ENCODE measurements at regions not wholly inside any gene's neighbourhood (a gene's known extent, or its start where the extent isn't known, plus 50 kb on each side); places are given as distances from the start of the nearest gene placed in this dataset.
"Not testable (repeated sequence)": the region's sequence is repeated elsewhere in the genome, so short reads cannot be mapped to it uniquely, and the experiment has no call there.

DNA sequence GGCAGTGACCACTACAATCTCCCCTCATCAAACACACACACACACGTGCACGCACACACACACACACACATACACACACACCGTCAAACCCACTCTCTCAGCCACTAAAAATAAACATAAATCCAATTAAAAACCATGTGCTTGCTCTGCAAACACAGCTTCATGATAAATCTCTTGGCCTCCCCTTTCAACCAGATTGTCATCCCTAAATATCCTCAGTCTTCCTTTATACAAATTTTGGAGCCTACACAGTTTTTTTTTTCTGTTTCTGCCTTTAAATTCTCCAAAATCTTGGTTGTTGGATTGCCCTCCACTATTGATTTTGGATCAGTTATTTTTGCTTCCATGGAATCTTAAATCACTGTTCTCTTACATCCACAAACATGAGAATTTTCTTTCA lies 245.6 kb downstream of the SATB1 start:
- Mint-ChIP-seq H3K36me3 (peaks cover 0 to 2% (median 0%) of the 10 kb centered on the region in 3 donors), H3K4me1 (no peaks in the 10 kb centered on the region), H3K27ac (peak overlapping the region in 1 of 8 donors; percentile 67), H3K4me3 (no peak overlapping the region), H3K9me3 (peaks cover 0 to 3% (median 0%) of the 10 kb centered on the region in 5 donors), H3K27me3 (peaks cover 4 to 5% of the 10 kb centered on the region in 2 donors)
- no peaks in the 10 kb centered on the region for H3K36me3 ChIP-seq (ENCODE audit: insufficient read depth, low read length)
- POLR2A ChIA-PET: no interaction called here
- H3K4me1 ChIP-seq (ENCODE audit: insufficient read depth, low read length): no peaks in the 10 kb centered on the region
- H3K4me3 ChIP-seq (ENCODE audit: low read length): no peak overlapping the region
- CTCF ChIA-PET: no interaction called here
- DNase-seq: no peak
- H3K27me3 ChIP-seq (ENCODE audit: insufficient read depth, low read length, poor library complexity, severe bottlenecking): no peaks in the 10 kb centered on the region
- no peaks in the 10 kb centered on the region for H3K9me3 ChIP-seq (ENCODE audit: low read length)
- no peak overlapping the region for H3K27ac ChIP-seq (ENCODE audit: low read depth, low read length)

GRCh38 chr3:18177271-18177670 lies 247.9 kb downstream of the SATB1 start:
- no peak overlapping the region for H3K27ac Mint-ChIP-seq
- no peaks in the 10 kb centered on the region for H3K27me3 ChIP-seq (ENCODE audit: insufficient read depth, low read length, poor library complexity, severe bottlenecking)
- no peaks in the 10 kb centered on the region for H3K36me3 ChIP-seq (ENCODE audit: insufficient read depth, low read length)
- H3K4me1 ChIP-seq (ENCODE audit: insufficient read depth, low read length): no peaks in the 10 kb centered on the region
- ChIA-PET POLR2A (no interaction called here), CTCF (no interaction called here)
- no peaks in the 10 kb centered on the region for H3K9me3 ChIP-seq (ENCODE audit: low read length)
- no peak overlapping the region for H3K27ac ChIP-seq (ENCODE audit: low read depth, low read length)
- no peaks in the 10 kb centered on the region for H3K4me1 Mint-ChIP-seq
- DNase-seq: no peak
- H3K4me3 ChIP-seq (ENCODE audit: low read length): no peak overlapping the region
- peaks cover 0 to 5% (median 0%) of the 10 kb centered on the region in 3 donors for H3K36me3 Mint-ChIP-seq
- peaks cover 1 to 3% of the 10 kb centered on the region in 2 donors for H3K27me3 Mint-ChIP-seq
- H3K4me3 Mint-ChIP-seq: no peak overlapping the region
- H3K9me3 Mint-ChIP-seq: no peaks in the 10 kb centered on the region

- not testable (repeated sequence) for H3K36me3 Mint-ChIP-seq
These were observed 251.2 kb downstream of the SATB1 start for GRCh38 chr3:18173891-18174290.

DNA sequence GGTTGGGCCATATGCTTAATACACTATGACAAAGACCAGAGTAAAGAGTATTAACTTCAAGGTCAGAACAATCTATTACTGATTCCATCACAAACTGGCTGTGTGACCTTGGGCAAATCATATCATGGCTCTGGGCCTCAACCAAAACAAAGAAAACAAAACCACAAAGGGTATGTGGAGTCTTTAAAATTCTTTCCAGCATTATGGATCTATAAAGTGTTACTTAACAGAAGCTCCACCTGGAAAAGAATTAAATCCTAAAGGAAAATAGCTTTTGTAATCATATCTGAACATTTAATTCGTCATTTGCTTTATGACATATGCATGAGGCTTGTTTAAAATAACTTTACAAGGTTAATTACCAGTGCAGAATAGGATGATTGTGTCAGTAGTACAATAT lies 265.5 kb downstream of the SATB1 start:
- Mint-ChIP-seq H3K36me3 (no peaks in the 10 kb centered on the region), H3K27me3 (peaks cover 4 to 7% of the 10 kb centered on the region in 2 donors), H3K4me3 (no peak overlapping the region), H3K9me3 (no peaks in the 10 kb centered on the region), H3K4me1 (no peaks in the 10 kb centered on the region), H3K27ac (no peak overlapping the region)
- no peaks in the 10 kb centered on the region for H3K9me3 ChIP-seq (ENCODE audit: low read length)
- CTCF ChIA-PET: no interaction called here
- no peaks in the 10 kb centered on the region for H3K27me3 ChIP-seq (ENCODE audit: insufficient read depth, low read length, poor library complexity, severe bottlenecking)
- DNase-seq: no peak
- no peak overlapping the region for H3K4me3 ChIP-seq (ENCODE audit: low read length)
- POLR2A ChIA-PET: no interaction called here
- no peak overlapping the region for H3K27ac ChIP-seq (ENCODE audit: low read depth, low read length)
- H3K4me1 ChIP-seq (ENCODE audit: insufficient read depth, low read length): no peaks in the 10 kb centered on the region
- H3K36me3 ChIP-seq (ENCODE audit: insufficient read depth, low read length): no peaks in the 10 kb centered on the region

More at GRCh38 chr3:18173891-18174290, 251.2 kb downstream of the SATB1 start:
- H3K9me3 ChIP-seq (ENCODE audit: low read length); POLR2A ChIA-PET; H3K36me3 ChIP-seq (ENCODE audit: insufficient read depth, low read length); H3K4me1 ChIP-seq (ENCODE audit: insufficient read depth, low read length); H3K27me3 ChIP-seq (ENCODE audit: insufficient read depth, low read length, poor library complexity, severe bottlenecking); CTCF ChIA-PET; H3K27ac Mint-ChIP-seq; H3K4me3 Mint-ChIP-seq; H3K4me3 ChIP-seq (ENCODE audit: low read length); H3K9me3 Mint-ChIP-seq; DNase-seq; H3K27me3 Mint-ChIP-seq; H3K27ac ChIP-seq (ENCODE audit: low read depth, low read length); H3K4me1 Mint-ChIP-seq: not testable (repeated sequence)

DNA sequence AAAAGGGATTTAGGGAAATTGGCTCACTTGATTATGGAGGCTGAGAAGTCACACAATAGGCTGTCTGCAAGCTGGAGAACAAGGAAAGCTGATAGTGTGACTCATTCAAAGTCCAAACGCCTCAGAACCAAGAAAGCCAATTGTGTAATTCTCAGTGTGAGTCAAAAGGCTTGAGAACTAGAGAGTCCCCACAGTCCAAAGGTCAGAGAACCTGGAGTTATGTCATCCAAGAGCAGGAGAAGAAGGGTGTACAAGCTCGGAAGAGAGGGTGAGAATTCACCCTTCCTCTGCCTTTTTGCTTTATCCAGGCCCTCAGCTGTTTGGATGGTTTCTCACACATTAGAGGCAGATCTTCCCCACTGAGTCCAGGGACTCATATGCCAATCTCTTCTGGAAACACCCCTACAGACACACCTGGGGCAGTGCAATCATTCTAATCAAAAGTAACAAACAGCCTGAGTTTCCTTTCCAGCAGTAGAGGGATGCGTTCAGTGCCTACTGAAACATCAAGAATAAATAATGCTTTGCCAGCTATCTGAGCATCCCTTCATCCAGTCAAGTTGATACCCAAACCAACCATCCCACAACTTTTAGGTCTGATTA lies 271.5 kb downstream of the SATB1 start:
- ChIA-PET POLR2A (no interaction called here), CTCF (no interaction called here)
- H3K36me3 ChIP-seq (ENCODE audit: insufficient read depth, low read length): no peaks in the 10 kb centered on the region
- no peaks in the 10 kb centered on the region for H3K9me3 ChIP-seq (ENCODE audit: low read length)
- no peak overlapping the region for H3K27ac ChIP-seq (ENCODE audit: low read depth, low read length)
- DNase-seq: no peak
- peaks cover 3 to 5% of the 10 kb centered on the region in 2 donors for H3K27me3 Mint-ChIP-seq
- no peak overlapping the region for H3K4me3 Mint-ChIP-seq
- H3K9me3 Mint-ChIP-seq: no peaks in the 10 kb centered on the region
- H3K4me1 ChIP-seq (ENCODE audit: insufficient read depth, low read length): no peaks in the 10 kb centered on the region
- H3K4me3 ChIP-seq (ENCODE audit: low read length): no peak overlapping the region
- no peaks in the 10 kb centered on the region for H3K4me1 Mint-ChIP-seq
- H3K27ac Mint-ChIP-seq: no peak overlapping the region
- no peaks in the 10 kb centered on the region for H3K36me3 Mint-ChIP-seq
- no peaks in the 10 kb centered on the region for H3K27me3 ChIP-seq (ENCODE audit: insufficient read depth, low read length, poor library complexity, severe bottlenecking)

- Mint-ChIP-seq H3K36me3 (no peaks in the 10 kb centered on the region), H3K4me3 (no peak overlapping the region), H3K27me3 (peaks cover 6 to 11% of the 10 kb centered on the region in 2 donors), H3K27ac (no peak overlapping the region), H3K4me1 (no peaks in the 10 kb centered on the region), H3K9me3 (no peaks in the 10 kb centered on the region)
- no peaks in the 10 kb centered on the region for H3K36me3 ChIP-seq (ENCODE audit: insufficient read depth, low read length)
- no peak for DNase-seq
- no peaks in the 10 kb centered on the region for H3K9me3 ChIP-seq (ENCODE audit: low read length)
- ChIA-PET CTCF (no interaction called here), POLR2A (no interaction called here)
- no peak overlapping the region for H3K27ac ChIP-seq (ENCODE audit: low read depth, low read length)
- no peaks in the 10 kb centered on the region for H3K27me3 ChIP-seq (ENCODE audit: insufficient read depth, low read length, poor library complexity, severe bottlenecking)
- H3K4me3 ChIP-seq (ENCODE audit: low read length): no peak overlapping the region
- no peaks in the 10 kb centered on the region for H3K4me1 ChIP-seq (ENCODE audit: insufficient read depth, low read length)
These were observed 273.9 kb downstream of the SATB1 start for GRCh38 chr3:18151199-18151598.

DNA sequence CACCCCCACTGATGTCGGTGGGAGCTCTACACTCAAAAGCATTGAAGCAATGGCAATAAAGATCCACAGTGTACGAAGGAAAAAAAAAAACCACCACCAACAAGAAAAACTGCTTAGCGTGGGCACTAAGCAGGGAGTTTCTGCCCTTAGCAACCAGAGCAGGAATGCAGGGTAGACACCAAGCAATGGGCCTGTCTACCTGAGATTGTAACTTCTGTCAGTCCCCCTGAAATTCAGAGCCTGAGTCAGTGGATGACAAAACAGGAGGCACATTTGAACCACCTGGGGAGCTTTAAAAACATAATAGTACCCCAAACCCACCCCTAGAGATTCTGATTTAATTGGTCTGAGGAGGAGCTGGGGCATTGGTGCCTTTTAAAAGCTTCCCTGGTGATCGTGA lies 275.2 kb downstream of the SATB1 start:
- peaks cover 6 to 11% of the 10 kb centered on the region in 2 donors for H3K27me3 Mint-ChIP-seq

GRCh38 chr3:18149386-18149785 lies 275.8 kb downstream of the SATB1 start:
- Mint-ChIP-seq H3K4me1 (no peaks in the 10 kb centered on the region), H3K9me3 (no peaks in the 10 kb centered on the region), H3K27ac (no peak overlapping the region), H3K36me3 (no peaks in the 10 kb centered on the region), H3K27me3 (peaks cover 6 to 11% of the 10 kb centered on the region in 2 donors), H3K4me3 (no peak overlapping the region)
- ChIA-PET CTCF (no interaction called here), POLR2A (no interaction called here)
- Histone ChIP-seq H3K27ac (ENCODE audit: low read depth, low read length) (no peak overlapping the region), H3K27me3 (ENCODE audit: insufficient read depth, low read length, poor library complexity, severe bottlenecking) (no peaks in the 10 kb centered on the region), H3K36me3 (ENCODE audit: insufficient read depth, low read length) (no peaks in the 10 kb centered on the region), H3K4me1 (ENCODE audit: insufficient read depth, low read length) (no peaks in the 10 kb centered on the region), H3K9me3 (ENCODE audit: low read length) (no peaks in the 10 kb centered on the region), H3K4me3 (ENCODE audit: low read length) (no peak overlapping the region)
- DNase-seq: no peak

More for the DNA sequence above, 275.2 kb downstream of the SATB1 start:
- Mint-ChIP-seq H3K36me3 (no peaks in the 10 kb centered on the region), H3K4me3 (no peak overlapping the region), H3K9me3 (no peaks in the 10 kb centered on the region), H3K4me1 (no peaks in the 10 kb centered on the region), H3K27ac (no peak overlapping the region)
- ChIA-PET CTCF (no interaction called here), POLR2A (no interaction called here)
- Histone ChIP-seq H3K4me1 (ENCODE audit: insufficient read depth, low read length) (no peaks in the 10 kb centered on the region), H3K27ac (ENCODE audit: low read depth, low read length) (no peak overlapping the region), H3K4me3 (ENCODE audit: low read length) (no peak overlapping the region), H3K9me3 (ENCODE audit: low read length) (no peaks in the 10 kb centered on the region), H3K36me3 (ENCODE audit: insufficient read depth, low read length) (no peaks in the 10 kb centered on the region), H3K27me3 (ENCODE audit: insufficient read depth, low read length, poor library complexity, severe bottlenecking) (no peaks in the 10 kb centered on the region)
- DNase-seq: no peak

GRCh38 chr3:18144571-18144970 lies 280.6 kb downstream of the SATB1 start:
- H3K4me1 ChIP-seq (ENCODE audit: insufficient read depth, low read length): no peaks in the 10 kb centered on the region
- POLR2A ChIA-PET: no interaction called here
- no peaks in the 10 kb centered on the region for H3K9me3 ChIP-seq (ENCODE audit: low read length)
- H3K4me3 ChIP-seq (ENCODE audit: low read length): no peak overlapping the region
- no peak for DNase-seq
- H3K27me3 Mint-ChIP-seq: peaks cover 4 to 10% of the 10 kb centered on the region in 2 donors
- no peak overlapping the region for H3K27ac Mint-ChIP-seq
- H3K27ac ChIP-seq (ENCODE audit: low read depth, low read length): no peak overlapping the region
- H3K9me3 Mint-ChIP-seq: no peaks in the 10 kb centered on the region
- H3K36me3 ChIP-seq (ENCODE audit: insufficient read depth, low read length): no peaks in the 10 kb centered on the region
- no peak overlapping the region for H3K4me3 Mint-ChIP-seq
- CTCF ChIA-PET: no interaction called here
- H3K27me3 ChIP-seq (ENCODE audit: insufficient read depth, low read length, poor library complexity, severe bottlenecking): no peaks in the 10 kb centered on the region
- no peaks in the 10 kb centered on the region for H3K4me1 Mint-ChIP-seq
- H3K36me3 Mint-ChIP-seq: no peaks in the 10 kb centered on the region
